ENCODE measurements at regions not wholly inside any gene's neighbourhood (a gene's known extent, or its start where the extent isn't known, plus 50 kb on each side); places are given as distances from the start of the nearest gene placed in this dataset.

DNA sequence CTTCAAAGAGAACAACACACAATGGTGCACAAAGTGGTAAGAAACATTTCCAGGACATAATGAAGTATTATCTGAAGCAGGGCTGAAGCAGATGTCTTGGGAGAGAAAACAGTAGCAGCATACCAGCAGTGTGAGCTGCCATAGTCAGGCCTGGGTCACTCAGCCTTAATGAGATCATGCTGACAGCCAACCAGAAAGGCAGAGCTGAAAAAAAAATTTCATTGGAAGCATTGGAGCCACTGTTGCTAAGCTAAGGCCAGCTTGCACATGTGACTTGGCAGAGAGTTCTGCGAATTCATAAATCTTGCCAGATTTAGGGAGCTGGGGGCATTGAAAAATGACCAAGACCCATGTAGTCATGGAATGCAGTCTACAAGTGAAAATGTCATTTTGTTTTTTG lies 444.0 kb upstream of the PITX2 start:
- no peak for TF ChIP-seq EZH2 (IDR thresholded peaks at IDR 0.05; ENCODE audit: low read length)
- TF ChIP-seq CTCF (optimal IDR thresholded peaks at IDR 0.05 in 1 of 3, IDR thresholded peaks at IDR 0.05 in 1 of 3, conservative IDR thresholded peaks at IDR 0.05 in 1 of 3; ENCODE audit: extremely low read depth in 1 of 3, insufficient read depth in 2 of 3, low read length in 3 of 3), result no peak
- dilution Hi-C loops (cut with MboI; ENCODE audit: extremely low pct_ligation_motif_present, low sequenced_read_pairs), result no loop called here
- no peak overlapping the region for H3K4me3 ChIP-seq (ENCODE audit: control insufficient read depth in 2 of 3, extremely low read depth in 1 of 3, insufficient read depth in 2 of 3, low read depth in 1 of 3, low read length in 3 of 3)
- no peaks in the 10 kb centered on the region for H4K20me1 ChIP-seq (ENCODE audit: control insufficient read depth, extremely low read depth, insufficient read depth, low read length)
- H3K9ac ChIP-seq (ENCODE audit: control insufficient read depth, extremely low read depth, insufficient read depth, low read length), result no peak overlapping the region
- H3K9me3 ChIP-seq (ENCODE audit: control insufficient read depth, low read depth, low read length), result no peaks in the 10 kb centered on the region
- no peaks in the 10 kb centered on the region for H3K27me3 ChIP-seq (ENCODE audit: control insufficient read depth, extremely low read depth, insufficient read depth, low read length)
- H2AFZ ChIP-seq (ENCODE audit: control insufficient read depth, low read length), result no peak overlapping the region
- no peaks in the 10 kb centered on the region for H3K4me1 ChIP-seq (ENCODE audit: control insufficient read depth, extremely low read depth, insufficient read depth, low read length)
- FAIRE-seq, result no peak
- no peak overlapping the region for H3K4me2 ChIP-seq (ENCODE audit: control insufficient read depth, extremely low read depth, insufficient read depth, low read depth, low read length)
- H3K79me2 ChIP-seq (ENCODE audit: control insufficient read depth, insufficient read depth, low read length), result no peaks in the 10 kb centered on the region
- DNase-seq (ENCODE audit: low read depth, low spot score), result no peak
- no peaks in the 10 kb centered on the region for H3K9me1 ChIP-seq (ENCODE audit: control insufficient read depth, extremely low read depth, insufficient read depth, low read length)
- H3K36me3 ChIP-seq (ENCODE audit: control insufficient read depth in 2 of 2, extremely low read depth in 1 of 2, insufficient read depth in 2 of 2, low read length in 2 of 2), result no peaks in the 10 kb centered on the region
- H3K27ac ChIP-seq (ENCODE audit: control insufficient read depth, insufficient read depth, low read length), result no peak overlapping the region

DNA sequence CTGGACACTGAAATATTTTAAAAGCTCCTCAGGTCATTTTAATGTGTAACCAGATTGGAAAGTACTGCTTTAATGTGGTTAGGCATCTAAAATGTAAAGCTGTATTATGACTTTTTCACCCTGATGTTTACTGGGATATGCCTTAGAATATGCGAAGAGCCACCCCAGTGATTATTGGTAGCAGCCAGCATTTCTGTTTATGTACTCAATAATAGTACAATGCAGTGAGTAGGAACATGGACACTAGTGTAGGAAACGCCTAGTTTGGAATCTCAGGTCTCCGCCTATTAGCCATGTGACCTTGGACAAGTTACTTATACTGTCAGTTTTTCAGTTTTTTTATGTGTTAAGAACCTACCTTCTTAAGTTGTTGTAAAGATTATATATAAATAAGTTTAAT lies 446.0 kb upstream of the PITX2 start:
- no peaks in the 10 kb centered on the region for H3K36me3 ChIP-seq (ENCODE audit: control insufficient read depth in 2 of 2, extremely low read depth in 1 of 2, insufficient read depth in 2 of 2, low read length in 2 of 2)
- no peak overlapping the region for H3K4me3 ChIP-seq (ENCODE audit: control insufficient read depth in 2 of 3, extremely low read depth in 1 of 3, insufficient read depth in 2 of 3, low read depth in 1 of 3, low read length in 3 of 3)
- no peaks in the 10 kb centered on the region for H4K20me1 ChIP-seq (ENCODE audit: control insufficient read depth, extremely low read depth, insufficient read depth, low read length)
- H3K27ac ChIP-seq (ENCODE audit: control insufficient read depth, insufficient read depth, low read length), result no peak overlapping the region
- no peak overlapping the region for H3K9ac ChIP-seq (ENCODE audit: control insufficient read depth, extremely low read depth, insufficient read depth, low read length)
- no peaks in the 10 kb centered on the region for H3K9me3 ChIP-seq (ENCODE audit: control insufficient read depth, low read depth, low read length)
- no peaks in the 10 kb centered on the region for H3K4me1 ChIP-seq (ENCODE audit: control insufficient read depth, extremely low read depth, insufficient read depth, low read length)
- no peak for DNase-seq (ENCODE audit: low read depth, low spot score)
- H3K9me1 ChIP-seq (ENCODE audit: control insufficient read depth, extremely low read depth, insufficient read depth, low read length), result no peaks in the 10 kb centered on the region
- TF ChIP-seq CTCF (optimal IDR thresholded peaks at IDR 0.05 in 1 of 3, IDR thresholded peaks at IDR 0.05 in 1 of 3, conservative IDR thresholded peaks at IDR 0.05 in 1 of 3; ENCODE audit: extremely low read depth in 1 of 3, insufficient read depth in 2 of 3, low read length in 3 of 3), result no peak
- TF ChIP-seq EZH2 (IDR thresholded peaks at IDR 0.05; ENCODE audit: low read length), result no peak
- no peak overlapping the region for H3K4me2 ChIP-seq (ENCODE audit: control insufficient read depth, extremely low read depth, insufficient read depth, low read depth, low read length)
- no peak for FAIRE-seq
- dilution Hi-C loops (cut with MboI; ENCODE audit: extremely low pct_ligation_motif_present, low sequenced_read_pairs), result no loop called here
- H2AFZ ChIP-seq (ENCODE audit: control insufficient read depth, low read length), result no peak overlapping the region
- H3K27me3 ChIP-seq (ENCODE audit: control insufficient read depth, extremely low read depth, insufficient read depth, low read length), result no peaks in the 10 kb centered on the region
- no peaks in the 10 kb centered on the region for H3K79me2 ChIP-seq (ENCODE audit: control insufficient read depth, insufficient read depth, low read length)

Measured in keratinocyte (primary cell).